HG03095 (cell line): ENCODE measurements at regions not wholly inside any gene's neighbourhood (a gene's known extent, or its start where the extent isn't known, plus 50 kb on each side); places are given as distances from the start of the nearest gene placed in this dataset.
"Not testable (repeated sequence)": the region's sequence is repeated elsewhere in the genome, so short reads cannot be mapped to it uniquely, and the experiment has no call there.

Experiments
- ATAC-seq: cut with Tn5 transposase; IDR thresholded peaks from one replicate; pipeline ENCODE4 v1.9.1; 2021; ENCODE audit warnings: moderate library complexity; ENCODE audit not compliant: unreplicated experiment

DNA sequence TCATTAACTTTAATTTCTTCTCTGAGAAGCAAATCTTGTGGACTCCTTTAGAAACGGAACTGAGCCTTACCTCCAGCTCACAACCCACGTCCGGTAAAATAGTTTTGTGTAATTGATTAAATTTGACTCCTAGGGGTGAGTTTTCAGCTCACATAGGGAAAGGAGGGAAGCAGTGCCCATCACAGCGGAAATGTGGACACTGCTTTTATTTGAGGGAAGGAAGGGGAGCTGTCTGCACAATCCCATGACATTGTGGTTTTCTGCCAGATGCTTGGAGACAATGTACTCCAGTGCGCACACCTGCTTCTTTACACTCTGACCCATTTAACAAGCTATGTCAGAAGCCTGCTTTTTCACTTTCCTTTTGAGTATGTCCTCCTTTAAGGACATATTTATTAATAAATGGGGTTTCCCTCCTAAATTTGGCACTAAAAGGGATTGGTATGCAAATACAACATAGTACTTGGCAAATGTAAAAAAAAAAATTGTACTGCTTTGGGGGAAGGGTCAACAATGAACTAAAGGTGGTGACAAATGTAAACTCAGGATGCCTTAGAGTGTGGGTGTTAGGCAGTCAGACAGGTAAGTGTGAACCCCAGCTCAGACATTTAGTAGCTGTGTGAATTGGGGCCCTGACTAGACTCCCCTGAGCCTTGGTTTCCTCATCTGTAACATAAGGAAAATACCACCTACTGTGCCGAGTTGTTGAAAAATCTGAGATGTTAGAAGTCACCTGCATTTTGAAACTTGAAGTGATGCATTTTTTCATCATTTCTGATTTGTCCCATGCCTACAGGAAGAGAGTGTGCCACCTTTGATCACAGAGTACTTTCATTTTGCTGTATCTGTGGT, 90.2 kb upstream of the KLF6 start:
- peak; percentile 76 for ATAC-seq

DNA sequence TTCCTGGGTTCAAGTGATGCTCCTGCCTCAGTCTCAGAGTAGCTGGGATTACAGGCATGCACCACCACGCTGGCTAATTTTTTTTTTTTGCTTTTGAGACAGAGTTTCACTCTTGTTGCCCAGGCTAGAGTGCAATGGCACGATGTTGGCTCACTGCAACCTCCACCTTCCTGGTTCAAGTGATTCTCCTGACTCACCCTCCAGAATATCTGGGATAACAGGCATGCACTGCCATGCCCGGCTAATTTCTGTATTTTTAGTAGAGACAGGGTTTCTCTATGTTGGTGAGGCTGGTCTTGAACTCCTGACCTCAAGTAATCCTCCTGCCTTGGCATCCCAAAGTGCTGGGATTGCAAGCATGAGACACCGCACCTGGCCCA, 89.6 kb upstream of the KLF6 start:
- not testable (repeated sequence) for ATAC-seq

DNA sequence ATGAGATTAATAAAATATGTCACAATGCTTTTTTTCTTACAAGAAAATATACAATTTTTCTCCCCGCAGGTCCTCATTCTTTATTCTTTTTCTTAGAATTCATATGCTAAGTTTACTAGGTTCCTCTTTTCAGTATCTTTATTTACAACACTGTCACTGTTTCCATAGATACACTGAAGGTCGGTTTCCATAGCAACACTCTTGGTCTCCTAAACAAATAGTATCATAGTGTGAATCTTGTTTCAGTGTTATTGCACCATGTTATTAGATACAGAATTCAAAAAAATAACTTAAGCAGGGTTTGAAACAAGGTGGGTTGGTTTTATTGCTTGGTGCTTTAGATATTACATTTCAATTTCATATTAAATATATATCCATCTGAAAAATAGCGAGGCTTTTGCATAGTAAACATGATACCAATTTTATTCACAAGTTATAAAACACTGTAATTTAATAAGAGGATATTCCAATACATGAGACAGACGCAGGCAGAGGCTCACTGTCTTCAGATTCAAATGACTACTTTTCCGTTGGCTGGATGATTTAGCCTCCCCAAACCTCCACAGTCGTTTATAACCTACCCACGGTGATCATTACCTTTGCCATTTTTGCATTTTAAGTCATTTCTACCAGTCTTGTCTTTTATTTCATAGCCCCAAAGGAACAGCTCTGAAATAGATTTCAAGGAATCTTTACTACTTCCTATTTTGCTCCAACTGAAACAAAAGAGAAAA, 88.9 kb upstream of the KLF6 start:
- peak; percentile 65 for ATAC-seq

DNA sequence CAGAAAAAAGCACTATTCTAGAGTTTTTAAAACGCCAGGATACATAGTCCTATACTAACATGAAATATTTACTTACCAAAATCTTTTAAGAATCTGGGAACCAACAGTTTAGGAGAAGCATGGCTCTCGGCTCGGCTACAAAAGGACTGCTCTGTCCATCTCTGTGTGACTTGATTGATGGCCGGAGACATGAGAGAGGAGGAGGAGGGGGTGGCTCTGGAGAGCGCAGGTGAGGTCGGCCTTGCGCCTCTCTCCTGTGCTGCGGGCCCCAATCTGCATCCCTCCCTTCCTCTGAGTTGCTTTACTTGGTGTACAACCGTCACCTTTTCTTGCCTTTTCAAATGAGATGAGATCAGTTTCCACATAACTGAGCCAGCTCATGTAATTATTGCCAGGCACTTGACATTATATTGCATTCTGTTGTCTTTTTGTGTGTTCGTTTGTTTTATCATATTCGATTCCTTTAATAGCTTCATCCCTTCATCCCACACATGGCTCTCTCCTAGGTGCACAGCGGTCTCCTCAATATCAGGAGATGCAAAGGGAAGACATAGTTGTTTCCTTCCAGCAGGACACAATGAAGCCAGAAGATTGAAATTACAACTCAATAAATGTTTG, 87.8 kb upstream of the KLF6 start:
- ATAC-seq, result no peak

DNA sequence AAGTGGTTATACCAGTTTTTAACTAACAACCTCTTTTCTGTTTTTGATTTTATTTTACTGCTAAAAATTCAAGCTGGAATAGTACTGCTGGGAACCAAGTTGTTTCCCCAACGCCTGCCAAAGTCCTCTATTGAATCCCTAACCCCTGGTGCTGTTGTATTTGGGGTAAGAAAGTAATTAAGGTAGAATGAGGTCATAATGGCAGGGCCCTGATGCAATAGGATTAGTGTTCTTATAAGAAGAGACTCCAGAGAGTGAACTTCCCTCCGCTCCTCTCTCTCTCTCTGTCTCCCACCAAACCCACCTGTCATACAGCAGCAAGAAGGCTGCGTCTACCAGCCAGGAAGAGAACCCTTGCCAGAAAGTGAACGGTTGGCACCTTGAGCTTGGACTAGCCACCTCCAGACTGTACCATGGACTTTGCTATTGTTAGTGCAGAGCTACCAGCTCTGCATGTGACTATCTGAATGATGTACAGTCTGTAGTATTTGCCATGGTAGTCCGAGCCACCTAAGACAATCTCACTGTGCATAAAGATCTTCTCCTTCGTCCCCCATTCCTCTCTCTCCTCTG, 86.5 kb upstream of the KLF6 start:
- ATAC-seq, result no peak

DNA sequence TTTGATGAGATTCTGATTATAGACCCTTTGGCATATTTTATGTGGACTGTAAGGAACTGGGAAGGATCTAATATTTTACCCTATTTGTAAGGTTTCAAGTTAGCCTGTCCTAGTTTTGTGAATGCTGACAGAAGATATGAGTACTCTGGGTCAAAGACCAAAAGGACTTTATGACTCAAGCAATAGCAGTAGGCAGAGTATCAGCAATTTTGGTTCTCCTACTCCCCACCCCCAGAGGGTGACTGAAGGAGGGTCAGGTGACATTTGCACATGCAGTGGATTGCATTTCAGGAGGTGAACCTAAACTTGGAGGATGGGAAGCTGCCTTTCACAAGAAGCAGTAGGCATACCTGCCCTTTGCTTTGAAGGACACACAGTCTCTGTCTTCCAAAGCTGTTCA, 84.0 kb upstream of the KLF6 start:
- ATAC-seq, result no peak

DNA sequence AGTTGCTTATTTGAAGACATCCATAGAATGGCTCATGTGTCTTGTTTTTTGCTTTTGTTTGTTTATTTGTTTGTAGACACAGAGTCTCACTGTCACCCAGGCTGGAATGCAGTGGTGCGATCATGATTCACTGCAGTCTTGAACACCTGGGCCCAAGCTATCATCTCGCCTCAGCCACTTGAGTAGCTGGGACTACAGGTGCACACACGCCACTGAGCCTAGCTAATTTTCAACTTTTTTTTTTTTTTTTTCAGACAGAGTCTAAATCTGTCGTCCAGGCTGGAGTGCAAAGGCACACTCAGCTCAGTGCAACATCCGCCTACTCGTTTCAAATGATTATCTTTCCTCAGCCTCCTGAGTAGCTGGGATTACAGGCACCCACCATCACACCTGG, 83.3 kb upstream of the KLF6 start:
- ATAC-seq, result no peak

DNA sequence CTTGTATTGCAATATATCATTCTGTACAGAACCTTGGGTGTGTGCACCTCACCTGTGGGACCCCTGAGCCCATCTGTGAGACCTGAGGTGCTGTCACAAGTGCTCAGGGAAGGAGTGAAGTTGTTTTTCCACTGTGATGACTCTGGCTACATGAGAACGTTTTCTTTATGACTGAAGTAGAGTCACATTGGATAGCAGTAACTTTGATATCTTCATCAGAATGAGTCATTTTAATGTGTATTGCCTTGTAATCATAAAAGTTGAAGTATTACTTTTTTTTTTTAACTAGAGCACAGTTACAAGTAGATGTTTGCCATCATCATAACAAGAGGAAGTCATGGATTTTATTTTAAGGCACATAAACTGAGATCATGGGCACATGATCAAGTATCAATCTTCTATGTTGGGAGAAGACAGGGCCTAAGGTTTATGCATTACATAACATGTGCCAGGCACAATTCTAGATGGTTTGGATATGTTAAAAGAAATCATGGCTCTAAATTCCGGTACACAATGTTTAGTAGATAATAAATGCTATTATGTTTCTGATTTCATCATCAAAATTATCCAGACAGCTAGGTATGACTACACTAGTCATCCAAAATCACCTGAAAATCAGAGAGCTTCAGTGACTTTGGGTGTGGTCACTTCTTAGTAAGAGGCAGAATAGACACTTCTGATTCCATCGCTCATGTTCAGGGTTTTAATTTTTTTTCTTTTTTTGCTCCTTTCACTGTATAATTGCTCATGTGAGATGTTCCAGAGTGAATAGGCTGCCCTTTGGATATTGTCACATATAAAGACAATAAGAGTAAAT, 82.7 kb upstream of the KLF6 start:
- no peak for ATAC-seq

DNA sequence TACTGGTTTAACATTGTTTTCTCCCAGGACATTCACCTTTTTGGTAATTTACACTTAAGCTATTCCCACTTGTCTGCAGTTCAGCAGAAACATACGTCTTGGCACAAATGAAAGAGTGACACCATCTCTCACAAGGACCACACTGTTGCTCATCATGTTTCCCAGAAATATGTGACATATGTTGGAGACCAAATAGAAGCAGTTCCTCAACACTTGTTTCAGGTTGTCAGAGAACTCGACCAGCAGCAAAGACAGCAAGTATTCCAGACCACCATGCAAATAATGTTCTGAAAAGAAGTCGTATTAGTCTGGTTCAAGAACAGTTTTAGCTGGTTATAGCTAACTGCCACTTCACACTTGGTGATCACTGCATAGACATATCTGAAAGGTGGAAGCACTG, 81.3 kb upstream of the KLF6 start:
- ATAC-seq, result peak; percentile 35

DNA sequence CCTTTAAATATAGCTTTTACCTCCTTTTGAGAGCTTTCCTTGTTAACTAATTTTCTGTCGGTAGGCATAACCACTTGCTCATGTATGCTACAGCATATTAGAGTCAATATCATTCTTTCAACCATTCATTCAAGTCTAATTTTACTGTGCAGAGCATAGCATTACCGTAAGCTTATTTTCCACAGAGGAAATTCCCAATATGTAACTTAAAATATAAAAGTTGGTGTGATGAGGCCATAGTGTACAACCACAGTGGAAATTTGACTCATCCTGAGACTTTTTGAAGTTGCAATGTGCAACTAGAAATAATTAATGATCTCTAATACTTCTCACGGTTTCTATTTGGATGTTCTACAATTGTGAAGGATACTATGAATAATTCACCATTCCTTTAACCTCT, 80.6 kb upstream of the KLF6 start:
- no peak for ATAC-seq

DNA sequence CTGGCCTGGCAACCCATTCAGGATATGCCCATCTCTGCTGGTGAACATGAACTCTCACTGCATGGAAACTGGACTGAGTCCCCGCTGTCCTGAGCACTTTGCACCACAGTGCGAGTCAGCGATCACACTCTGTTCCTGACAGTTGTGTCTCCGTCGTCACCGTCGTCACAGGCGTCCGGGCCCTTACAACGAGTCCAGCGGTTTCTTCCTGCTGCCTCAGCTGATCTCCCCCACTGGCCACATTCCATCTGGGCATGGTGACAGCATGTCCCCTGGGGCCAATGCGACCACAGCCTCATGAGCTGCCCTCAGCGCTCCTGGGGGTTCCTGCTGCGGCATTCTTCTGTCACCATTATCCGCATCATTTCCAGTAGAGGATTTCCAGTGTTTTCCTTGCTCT, 76.8 kb upstream of the KLF6 start:
- no peak for ATAC-seq

DNA sequence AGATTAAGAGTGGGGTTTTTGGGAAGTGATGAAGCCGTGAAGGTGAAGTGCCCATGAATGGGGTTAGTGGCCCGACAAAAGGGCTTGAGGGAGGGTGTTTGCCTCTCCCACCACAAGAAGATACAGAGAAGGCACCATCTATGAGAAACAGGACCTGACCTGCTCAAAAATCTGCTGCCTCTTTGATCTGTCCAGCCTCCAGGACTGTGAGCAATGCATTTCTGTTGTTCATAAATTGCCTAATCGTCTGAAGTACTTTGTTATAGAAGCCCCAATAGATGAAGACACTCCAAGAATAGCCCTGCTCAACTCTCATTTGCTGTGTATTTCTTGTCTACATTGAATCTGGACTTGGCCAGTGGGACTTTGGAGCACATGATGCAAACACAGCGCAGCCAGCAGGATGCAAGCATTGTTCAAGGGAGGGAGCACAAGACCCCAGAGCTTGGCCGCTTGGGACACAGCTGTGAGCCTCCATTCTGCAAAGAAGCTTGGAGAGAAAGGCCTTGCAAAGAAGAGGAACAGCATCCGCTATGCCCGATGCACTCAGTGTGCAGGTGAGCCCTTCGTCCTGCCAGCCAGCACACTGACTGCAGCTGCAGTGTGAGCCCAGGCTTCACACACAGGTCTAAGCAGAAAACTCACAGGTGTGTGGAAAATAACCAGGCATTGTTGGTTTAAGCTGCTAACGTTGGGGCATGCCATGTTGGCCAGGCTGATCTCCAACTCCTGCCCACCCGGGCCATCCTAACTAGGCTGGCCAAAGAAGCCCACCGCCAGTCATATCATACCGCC, 73.2 kb upstream of the KLF6 start:
- no peak for ATAC-seq

DNA sequence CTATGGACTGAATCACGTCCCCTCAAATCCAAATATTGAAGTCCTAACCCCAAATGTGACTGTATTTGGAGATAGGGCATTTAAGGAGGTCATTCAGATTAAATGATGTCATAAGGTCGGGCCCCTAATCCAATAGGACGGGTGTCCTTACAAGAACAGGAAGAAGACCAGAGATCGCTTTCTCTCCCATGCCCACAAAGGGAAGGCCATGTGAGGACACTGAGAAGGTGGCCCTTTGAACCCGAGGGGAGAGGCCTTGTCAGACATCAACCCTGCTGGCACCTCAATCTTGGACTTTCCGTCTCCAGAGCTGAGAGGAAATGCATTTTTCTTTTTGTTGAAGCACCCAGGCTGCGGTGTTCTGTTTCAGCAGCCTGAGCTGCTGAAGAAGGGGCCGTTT, 72.3 kb upstream of the KLF6 start:
- no peak for ATAC-seq

DNA sequence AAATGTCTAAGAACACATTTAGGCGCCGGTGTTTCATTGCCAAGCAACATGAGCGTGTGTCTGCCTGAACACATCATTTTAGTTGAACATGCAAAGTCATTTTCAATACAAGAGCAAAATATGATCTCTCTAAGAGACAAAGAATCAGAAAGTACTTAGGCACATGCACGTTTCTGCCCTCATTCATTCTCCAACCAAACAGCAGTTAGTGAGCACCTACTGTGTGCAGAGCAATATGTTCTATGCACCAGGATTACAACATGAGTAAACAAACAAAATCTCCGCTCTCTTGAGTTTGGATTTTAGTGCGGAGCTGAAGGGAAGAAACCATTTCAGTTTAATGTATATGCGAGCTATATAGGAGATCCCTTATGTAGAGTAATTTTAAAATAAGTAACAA, 71.6 kb upstream of the KLF6 start:
- no peak for ATAC-seq

DNA sequence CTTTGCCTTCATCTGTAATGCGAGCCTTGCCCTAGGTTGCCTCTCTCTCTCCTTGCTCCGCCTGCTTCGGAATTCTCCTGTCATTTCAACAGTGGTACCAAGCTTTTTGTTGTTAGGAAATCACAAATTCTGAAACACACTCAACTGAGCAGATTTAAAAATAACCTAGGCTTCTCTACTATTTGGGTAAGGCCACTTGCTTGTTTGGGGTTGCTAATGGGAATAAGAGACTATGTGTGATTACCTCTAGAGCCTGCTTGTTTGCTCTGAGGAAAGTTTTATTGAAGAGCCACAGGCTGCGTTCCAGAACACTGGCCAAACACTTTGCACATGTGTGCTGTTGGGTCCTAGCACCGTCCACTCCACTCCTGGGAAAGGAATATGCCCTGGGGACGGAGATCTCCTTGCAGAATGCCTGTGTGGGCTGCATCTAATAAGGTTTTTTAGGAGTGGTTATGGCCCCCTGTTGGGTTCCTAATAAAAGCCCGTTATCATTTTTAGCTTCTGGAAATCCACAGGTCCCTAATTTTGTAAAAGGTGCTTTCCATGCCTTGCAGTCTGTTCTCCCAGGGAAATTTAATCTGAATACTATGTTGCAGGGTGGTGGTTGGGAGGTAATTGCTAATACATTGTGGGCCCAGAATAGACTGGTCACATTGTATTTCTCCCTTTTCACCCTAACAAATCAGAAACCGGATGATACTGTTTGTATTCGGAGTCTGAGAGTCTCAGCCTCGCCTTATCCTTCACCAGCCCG, 68.7 kb upstream of the KLF6 start:
- ATAC-seq, result no peak

DNA sequence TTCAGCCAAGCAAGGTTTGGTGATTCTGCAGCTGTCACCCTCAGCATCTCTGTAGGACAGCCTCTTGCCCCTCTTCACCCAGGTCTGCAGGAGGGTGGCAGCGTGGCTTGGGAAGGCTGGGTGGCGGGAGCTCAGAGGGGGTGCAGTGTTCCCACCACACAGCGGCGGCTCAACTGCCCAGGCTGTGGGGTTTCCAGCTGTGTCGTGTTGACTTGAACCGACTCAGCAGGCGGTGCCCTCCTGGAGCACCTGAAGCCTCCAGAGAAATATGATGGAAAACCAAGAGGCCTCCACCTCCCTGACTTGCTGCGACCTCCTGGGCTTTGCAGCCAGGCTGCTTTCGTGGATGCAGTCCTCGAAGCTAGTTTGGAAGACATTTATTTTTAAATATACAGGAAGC, 68.0 kb upstream of the KLF6 start:
- ATAC-seq, result no peak

DNA sequence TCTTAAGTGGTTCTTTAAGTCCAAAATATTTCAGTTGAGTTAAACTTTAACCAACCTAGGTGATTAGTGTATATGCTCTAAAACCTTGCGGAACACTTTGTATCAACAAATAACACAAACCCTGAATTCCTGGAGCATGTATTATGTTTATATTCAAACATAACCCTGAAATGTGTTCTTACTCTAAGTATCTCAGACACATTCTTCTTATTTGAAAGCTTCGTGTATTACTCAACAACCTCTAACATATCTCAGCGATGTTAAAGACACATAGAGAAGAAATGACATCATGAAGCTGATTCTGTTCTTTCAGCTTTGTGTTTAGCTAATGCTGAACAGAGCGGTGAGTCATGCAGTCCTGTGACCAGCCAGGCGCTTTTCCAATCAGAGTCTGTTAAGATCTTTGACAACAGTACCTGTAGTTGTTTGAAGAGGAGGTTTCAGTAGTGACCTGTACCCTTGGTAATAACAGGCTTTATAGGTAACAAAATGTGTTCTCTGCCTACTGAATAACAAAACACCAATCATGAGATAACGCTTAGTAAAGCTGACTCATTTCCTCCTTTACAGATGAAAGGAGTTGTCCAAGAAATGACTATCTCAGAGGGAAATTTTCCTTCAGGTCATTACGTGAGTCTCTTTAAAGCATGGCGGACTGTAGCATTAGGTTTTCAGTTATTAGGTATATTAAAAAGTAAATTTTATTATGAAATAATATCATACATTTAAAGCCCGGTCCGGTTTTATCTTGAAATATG, 67.3 kb upstream of the KLF6 start:
- ATAC-seq, result peak; percentile 94
